IMR-90 (cell line): ENCODE measurements at regions not wholly inside any gene's neighbourhood (a gene's known extent, or its start where the extent isn't known, plus 50 kb on each side); places are given as distances from the start of the nearest gene placed in this dataset.

ENCODE experiments used
- ATAC-seq: fragments of 200-7000 bp; cut with Tn5 transposase; 2 replicates; pipeline ENCODE4 v1.9.1; 2020; ENCODE audit warnings: low read depth, mild to moderate bottlenecking, moderate library complexity
- BruUV-seq: library from RNA; stranded (reverse); fragments of 400-500 nt; replicated peaks from 2 replicates; lab custom pipeline; 2021; lab: Mats Ljungman, UMichigan
- CTCF ChIA-PET: fragments of 300-600 bp; formaldehyde crosslinking; extraction: SDS; loops from one replicate; lab custom pipeline; 2021; ENCODE audit warnings: antibody characterized with exemption; lab: Yijun Ruan, JAX
- POLR2A ChIA-PET: fragments of 300-600 bp; sonication (Branson Sonifier 250); formaldehyde crosslinking; loops from one replicate; lab custom pipeline; 2022; ENCODE audit warnings: antibody characterized with exemption; ENCODE audit not compliant: unreplicated experiment; lab: Charles Lee
- DNase-seq: peaks from one replicate; pipeline ENCODE4 v3.0.0; 2013
- H2AFZ ChIP-seq: replicated peaks from 2 replicates; pipeline ENCODE3; 2013; ENCODE audit warnings: low read length, mild to moderate bottlenecking; ENCODE audit not compliant: poor library complexity
- H2AK5ac ChIP-seq: 2 replicates; pipeline ENCODE4 v1.6.1; 2013; ENCODE audit warnings: low read depth, low read length, inconsistent platforms
- H2AK9ac ChIP-seq: replicated peaks from 2 replicates; pipeline ENCODE3; 2013; ENCODE audit warnings: mild to moderate bottlenecking, low read depth, low read length, moderate library complexity; ENCODE audit not compliant: poor library complexity
- H2BK120ac ChIP-seq: 2 replicates; pipeline ENCODE4 v1.6.1; 2013; ENCODE audit warnings: low read depth, low read length, inconsistent platforms
- H2BK15ac ChIP-seq: 3 replicates; pipeline ENCODE4 v1.6.1; 2013; ENCODE audit warnings: low read depth, low read length, inconsistent platforms
- H2BK20ac ChIP-seq: 2 replicates; pipeline ENCODE4 v1.6.1; 2013; ENCODE audit warnings: low read depth, mild to moderate bottlenecking, inconsistent platforms, low read length, moderate library complexity
- H2BK5ac ChIP-seq: 2 replicates; pipeline ENCODE4 v1.6.1; 2013; ENCODE audit warnings: mild to moderate bottlenecking, low read depth, low read length, inconsistent platforms; ENCODE audit not compliant: poor library complexity, severe bottlenecking
- H3K14ac ChIP-seq: replicated peaks from 2 replicates; pipeline ENCODE4 v1.6.1; 2013; ENCODE audit warnings: low read depth, low read length, inconsistent platforms
- H3K18ac ChIP-seq: 2 replicates; pipeline ENCODE4 v1.6.1; 2013; ENCODE audit warnings: low read depth, low read length, control low read depth
- H3K23ac ChIP-seq: 2 replicates; pipeline ENCODE4 v1.6.1; 2013; ENCODE audit warnings: low read depth, low read length, inconsistent platforms
- H3K27ac ChIP-seq: 2 replicates; pipeline ENCODE4 v1.5.1; 2013; ENCODE audit warnings: mild to moderate bottlenecking, control low read depth, low read length; ENCODE audit not compliant: insufficient read depth
- H3K27me3 ChIP-seq: 2 replicates; pipeline ENCODE4 v1.6.1; 2013; ENCODE audit warnings: low read length; ENCODE audit not compliant: control insufficient read depth, insufficient read depth
- H3K36me3 ChIP-seq: 2 replicates; pipeline ENCODE4 v1.6.1; 2013; ENCODE audit warnings: low read length, mixed read lengths; ENCODE audit not compliant: control insufficient read depth, insufficient read depth
- H3K4ac ChIP-seq: 2 replicates; pipeline ENCODE4 v1.6.1; 2013; ENCODE audit warnings: low read depth, low read length, inconsistent platforms
- H3K4me1 ChIP-seq: 2 replicates; pipeline ENCODE4 v1.6.1; 2013; ENCODE audit warnings: low read length, mixed read lengths; ENCODE audit not compliant: control insufficient read depth, insufficient read depth
- H3K4me2 ChIP-seq: 2 replicates; pipeline ENCODE4 v1.6.1; 2013; ENCODE audit warnings: low read depth, mild to moderate bottlenecking, control low read depth, low read length, moderate library complexity
- H3K4me3 ChIP-seq: 2 replicates; pipeline ENCODE4 v1.5.1; 2013; ENCODE audit warnings: low read depth, mild to moderate bottlenecking, control low read depth, low read length, moderate library complexity; ENCODE audit not compliant: insufficient read depth
- H3K56ac ChIP-seq: 2 replicates; pipeline ENCODE4 v1.6.1; 2013; ENCODE audit warnings: low read length, inconsistent platforms; ENCODE audit not compliant: insufficient read depth; ENCODE audit errors: extremely low read depth
- H3K79me1 ChIP-seq, 2 experiments: 2 replicates each; pipeline ENCODE4 v1.6.1; 2013; ENCODE audit warnings: low read length in 2 of 2, inconsistent platforms in 1 of 2, low read depth in 1 of 2
- H3K9ac ChIP-seq: 2 replicates; pipeline ENCODE4 v1.6.1; 2013; ENCODE audit warnings: low read depth, low read length, control low read depth
- H3K9me1 ChIP-seq: 2 replicates; pipeline ENCODE4 v1.6.1; 2013; ENCODE audit warnings: low read length, inconsistent platforms; ENCODE audit not compliant: insufficient read depth
- H3K9me3 ChIP-seq: 2 replicates; pipeline ENCODE4 v1.6.1; 2013; ENCODE audit warnings: low read length; ENCODE audit not compliant: control insufficient read depth, insufficient read depth
- H4K20me1 ChIP-seq: 2 replicates; pipeline ENCODE4 v1.6.1; 2013; ENCODE audit warnings: low read length, inconsistent platforms; ENCODE audit not compliant: insufficient read depth
- H4K5ac ChIP-seq: 2 replicates; pipeline ENCODE4 v1.6.1; 2013; ENCODE audit warnings: mild to moderate bottlenecking, low read depth, low read length, control low read depth
- H4K8ac ChIP-seq, 2 experiments: 2 replicates each; pipeline ENCODE4 v1.6.1; 2013; ENCODE audit warnings: low read depth in 2 of 2, low read length in 2 of 2, control low read depth in 1 of 2, inconsistent platforms in 1 of 2
- H4K91ac ChIP-seq: 2 replicates; pipeline ENCODE4 v1.6.1; 2013; ENCODE audit warnings: low read depth, low read length, inconsistent platforms; ENCODE audit not compliant: insufficient read depth
- BHLHE40 ChIP-seq: fragments of 150-350 bp; IDR thresholded peaks from 2 replicates; pipeline ENCODE4 v1.6.1; 2016; ENCODE audit warnings: mild to moderate bottlenecking, low read depth, low read length
- CEBPB ChIP-seq: IDR thresholded peaks from 2 replicates; pipeline ENCODE4 v1.6.1; 2012; ENCODE audit warnings: low read depth, low read length, improper control_type of control experiment
- CHD1 ChIP-seq: IDR thresholded peaks from 2 replicates; pipeline ENCODE4 v1.6.1; 2012; ENCODE audit warnings: low read depth, low read length, improper control_type of control experiment
- FOS ChIP-seq: fragments of 150-350 bp; IDR thresholded peaks from 2 replicates; pipeline ENCODE4 v1.6.1; 2016; ENCODE audit warnings: low read depth, low read length
- MAFK ChIP-seq: IDR thresholded peaks from 2 replicates; pipeline ENCODE4 v1.6.1; 2012; ENCODE audit warnings: low read depth, low read length, improper control_type of control experiment
- NFE2L2 ChIP-seq: fragments of 150-350 bp; IDR thresholded peaks from 2 replicates; pipeline ENCODE4 v1.6.1; 2016; ENCODE audit warnings: low read depth, mild to moderate bottlenecking, low read length
- RCOR1 ChIP-seq: IDR thresholded peaks from 2 replicates; pipeline ENCODE4 v1.6.1; 2012; ENCODE audit warnings: mild to moderate bottlenecking, low read length, improper control_type of control experiment; ENCODE audit not compliant: insufficient replicate concordance
- RFX5 ChIP-seq: IDR thresholded peaks from 2 replicates; pipeline ENCODE4 v1.8.0; 2012; ENCODE audit warnings: low read depth, mild to moderate bottlenecking, low read length, moderate library complexity
- WGBS, 2 experiments: methylation state at CpG; one replicate each; pipeline versions ENCODE4 v1.1.5 to v1.1.7; 2013; ENCODE audit warnings: missing lambda C conversion rate in 2 of 2; ENCODE audit not compliant: insufficient read length in 1 of 2; ENCODE audit errors: extremely low coverage in 2 of 2; 5-methylcytosine and 5-hydroxymethylcytosine counted together
- dilution Hi-C: fragments of 300-500 bp; cut with HindIII; formaldehyde crosslinking; loops from one replicate; pipeline ENCODE4 v1.14.3; 2018; ENCODE audit warnings: low sequenced_read_pairs; ENCODE audit not compliant: unreplicated experiment
- in situ Hi-C: fragments of 300-500 bp; cut with MboI; formaldehyde crosslinking; loops from 3 replicates; pipeline ENCODE4 v1.14.3; 2019; ENCODE audit warnings: low sequenced_read_pairs, inconsistent platforms, mixed read lengths
- intact Hi-C: fragments of 100-400 bp; cut with micrococcal nuclease; formaldehyde crosslinking; loops from 2 replicates; pipeline ENCODE4 v1.10.0; 2022
- TF ChIP-seq, protein P1 (sequence below): conservative IDR thresholded peaks from 2 replicates; pipeline ENCODE4 v1.5.1; 2012; ENCODE audit warnings: mild to moderate bottlenecking, low read depth, low read length, improper control_type of control experiment
- TF ChIP-seq, protein P2 (sequence below): fragments of 150-350 bp; IDR thresholded peaks from 2 replicates; pipeline ENCODE4 v1.6.1; 2017; ENCODE audit warnings: mild to moderate bottlenecking, antibody characterized with exemption, low read length, low read depth

DNA sequence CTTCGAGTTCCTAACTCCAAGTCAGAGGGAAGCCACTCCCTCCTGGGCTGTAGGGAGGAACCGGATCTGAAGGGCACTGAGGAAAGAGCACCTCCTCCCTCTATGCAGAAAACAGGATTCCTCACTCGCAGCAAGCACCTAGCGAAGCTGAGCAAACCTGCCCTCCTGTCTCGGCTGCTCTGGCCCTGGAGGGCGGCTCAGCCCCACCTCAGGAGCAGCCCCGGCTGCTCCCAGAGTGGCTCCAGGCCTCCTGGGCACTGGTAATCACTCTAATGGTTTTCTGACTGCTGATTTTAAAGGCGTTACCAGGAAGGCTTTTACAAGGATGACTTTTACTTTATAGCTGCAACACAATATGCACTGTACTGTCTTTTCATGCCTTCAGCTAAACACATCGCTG, 312.5 kb downstream of the TEX29 start:
- Histone ChIP-seq H3K27ac (no peak overlapping the region), H2BK20ac (no peak overlapping the region), H3K36me3 (no peaks in the 10 kb centered on the region), H2AK5ac (no peak overlapping the region), H3K4me1 (no peaks in the 10 kb centered on the region), H2BK15ac (no peak overlapping the region), H3K23ac (no peak overlapping the region), H3K4ac (no peak overlapping the region), H2BK120ac (no peak overlapping the region), H3K56ac (no peak overlapping the region), H3K4me3 (no peak overlapping the region), H2AK9ac (no peak overlapping the region), H2AFZ (no peak overlapping the region), H3K18ac (no peak overlapping the region), H3K9ac (no peak overlapping the region), H3K79me1 (no peaks in the 10 kb centered on the region), H3K27me3 (no peaks in the 10 kb centered on the region), H3K14ac (no peak overlapping the region), H2BK5ac (no peak overlapping the region), H4K8ac (no peak overlapping the region), H3K9me1 (no peaks in the 10 kb centered on the region), H4K5ac (no peak overlapping the region), H4K20me1 (no peaks in the 10 kb centered on the region), H4K91ac (no peak overlapping the region), H3K4me2 (no peak overlapping the region), H3K9me3 (peaks cover 47% of the 10 kb centered on the region)
- ATAC-seq (no peak), DNase-seq (no peak)
- CTCF ChIA-PET, result no interaction called here
- POLR2A ChIA-PET, result no interaction called here
- dilution Hi-C loops (no loop called here), intact Hi-C loops (no loop called here), in situ Hi-C loops (no loop called here)
- TF ChIP-seq FOS (no peak), RCOR1 (no peak), MAFK (no peak), NFE2L2 (no peak), CHD1 (no peak), RFX5 (no peak), CEBPB (no peak), BHLHE40 (no peak)
- TF ChIP-seq, protein P1, sequence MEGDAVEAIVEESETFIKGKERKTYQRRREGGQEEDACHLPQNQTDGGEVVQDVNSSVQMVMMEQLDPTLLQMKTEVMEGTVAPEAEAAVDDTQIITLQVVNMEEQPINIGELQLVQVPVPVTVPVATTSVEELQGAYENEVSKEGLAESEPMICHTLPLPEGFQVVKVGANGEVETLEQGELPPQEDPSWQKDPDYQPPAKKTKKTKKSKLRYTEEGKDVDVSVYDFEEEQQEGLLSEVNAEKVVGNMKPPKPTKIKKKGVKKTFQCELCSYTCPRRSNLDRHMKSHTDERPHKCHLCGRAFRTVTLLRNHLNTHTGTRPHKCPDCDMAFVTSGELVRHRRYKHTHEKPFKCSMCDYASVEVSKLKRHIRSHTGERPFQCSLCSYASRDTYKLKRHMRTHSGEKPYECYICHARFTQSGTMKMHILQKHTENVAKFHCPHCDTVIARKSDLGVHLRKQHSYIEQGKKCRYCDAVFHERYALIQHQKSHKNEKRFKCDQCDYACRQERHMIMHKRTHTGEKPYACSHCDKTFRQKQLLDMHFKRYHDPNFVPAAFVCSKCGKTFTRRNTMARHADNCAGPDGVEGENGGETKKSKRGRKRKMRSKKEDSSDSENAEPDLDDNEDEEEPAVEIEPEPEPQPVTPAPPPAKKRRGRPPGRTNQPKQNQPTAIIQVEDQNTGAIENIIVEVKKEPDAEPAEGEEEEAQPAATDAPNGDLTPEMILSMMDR, result no peak
- TF ChIP-seq, protein P2, sequence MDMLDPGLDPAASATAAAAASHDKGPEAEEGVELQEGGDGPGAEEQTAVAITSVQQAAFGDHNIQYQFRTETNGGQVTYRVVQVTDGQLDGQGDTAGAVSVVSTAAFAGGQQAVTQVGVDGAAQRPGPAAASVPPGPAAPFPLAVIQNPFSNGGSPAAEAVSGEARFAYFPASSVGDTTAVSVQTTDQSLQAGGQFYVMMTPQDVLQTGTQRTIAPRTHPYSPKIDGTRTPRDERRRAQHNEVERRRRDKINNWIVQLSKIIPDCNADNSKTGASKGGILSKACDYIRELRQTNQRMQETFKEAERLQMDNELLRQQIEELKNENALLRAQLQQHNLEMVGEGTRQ, result no peak
- no TSS peak for BruUV-seq
- 20% methylated on average over 2 of the region's 9 CpGs; no CpG with 5 or more reads in 1 of the 2 experiments for WGBS, 2 experiments
